ENCODE measurements at regions not wholly inside any gene's neighbourhood (a gene's known extent, or its start where the extent isn't known, plus 50 kb on each side); places are given as distances from the start of the nearest gene placed in this dataset.

GRCh38 chr12:94095618-94096017, 52.8 kb upstream of the PLXNC1 start:
- no peak for TF ChIP-seq CTCF (IDR thresholded peaks at IDR 0.05)
- no peak for TF ChIP-seq POLR2A (IDR thresholded peaks at IDR 0.05)
